GM10266 (cell line): ENCODE measurements at regions not wholly inside any gene's neighbourhood (a gene's known extent, or its start where the extent isn't known, plus 50 kb on each side); places are given as distances from the start of the nearest gene placed in this dataset.

Source experiments
- DNase-seq: peaks from one replicate; pipeline ENCODE4 v3.0.0; 2012; ENCODE audit errors: extremely low spot score
- TF ChIP-seq, protein P1 (sequence below): IDR thresholded peaks from 2 replicates; pipeline ENCODE4 v1.5.1; 2012; ENCODE audit warnings: mild to moderate bottlenecking, low read depth; ENCODE audit not compliant: control insufficient read depth, insufficient read depth; ENCODE audit errors: missing control alignments

DNA sequence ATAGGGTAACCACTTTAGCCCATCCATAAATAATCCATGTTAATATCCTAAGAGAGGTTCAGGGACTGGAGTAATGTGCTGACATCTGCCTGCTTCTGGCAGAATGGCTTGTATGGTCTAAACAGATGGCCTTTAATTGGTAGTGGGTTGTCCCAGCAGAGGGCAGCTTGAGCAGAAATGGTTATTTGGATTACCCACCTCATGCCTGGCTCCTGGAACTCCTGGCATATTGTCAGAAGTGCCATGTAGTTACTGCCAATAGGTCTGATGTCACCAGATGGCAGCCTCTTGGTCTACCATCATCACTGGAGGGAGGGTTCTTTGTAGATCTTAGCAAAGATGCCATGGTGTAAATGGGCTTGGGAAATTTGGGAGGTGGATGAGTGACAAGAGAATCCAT is 157.5 kb upstream of the SOX9 start:
- DNase-seq = no peak
- TF ChIP-seq, protein P1, sequence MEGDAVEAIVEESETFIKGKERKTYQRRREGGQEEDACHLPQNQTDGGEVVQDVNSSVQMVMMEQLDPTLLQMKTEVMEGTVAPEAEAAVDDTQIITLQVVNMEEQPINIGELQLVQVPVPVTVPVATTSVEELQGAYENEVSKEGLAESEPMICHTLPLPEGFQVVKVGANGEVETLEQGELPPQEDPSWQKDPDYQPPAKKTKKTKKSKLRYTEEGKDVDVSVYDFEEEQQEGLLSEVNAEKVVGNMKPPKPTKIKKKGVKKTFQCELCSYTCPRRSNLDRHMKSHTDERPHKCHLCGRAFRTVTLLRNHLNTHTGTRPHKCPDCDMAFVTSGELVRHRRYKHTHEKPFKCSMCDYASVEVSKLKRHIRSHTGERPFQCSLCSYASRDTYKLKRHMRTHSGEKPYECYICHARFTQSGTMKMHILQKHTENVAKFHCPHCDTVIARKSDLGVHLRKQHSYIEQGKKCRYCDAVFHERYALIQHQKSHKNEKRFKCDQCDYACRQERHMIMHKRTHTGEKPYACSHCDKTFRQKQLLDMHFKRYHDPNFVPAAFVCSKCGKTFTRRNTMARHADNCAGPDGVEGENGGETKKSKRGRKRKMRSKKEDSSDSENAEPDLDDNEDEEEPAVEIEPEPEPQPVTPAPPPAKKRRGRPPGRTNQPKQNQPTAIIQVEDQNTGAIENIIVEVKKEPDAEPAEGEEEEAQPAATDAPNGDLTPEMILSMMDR = no peak

- TF ChIP-seq, protein P1 = no peak
- DNase-seq = no peak
Observed at GRCh38 chr17:71963791-71964190, 157.0 kb upstream of the SOX9 start.

GRCh38 chr17:71964559-71964958 is 156.3 kb upstream of the SOX9 start:
- DNase-seq = no peak
- TF ChIP-seq, protein P1 = no peak

DNA sequence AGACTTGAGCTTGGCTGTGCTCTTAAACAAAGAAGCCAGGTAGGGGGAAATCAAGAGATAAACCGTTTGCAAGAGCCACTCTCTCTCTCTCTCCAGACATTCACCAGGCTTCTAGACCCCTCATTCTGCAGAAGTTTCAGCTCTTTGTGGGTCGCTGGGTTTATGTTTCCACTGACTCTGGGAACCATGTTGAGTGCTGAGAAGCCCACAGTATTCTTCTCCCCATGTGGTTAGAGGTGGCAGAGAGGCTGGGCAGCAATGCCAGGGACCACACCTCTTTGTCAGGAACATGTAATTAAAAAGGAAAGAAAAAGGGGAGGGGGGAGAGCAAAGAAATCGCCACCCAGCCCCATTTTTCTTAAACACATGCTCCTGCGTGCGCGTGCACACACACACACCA is 154.8 kb upstream of the SOX9 start:
- TF ChIP-seq, protein P1 = no peak
- DNase-seq = no peak

DNA sequence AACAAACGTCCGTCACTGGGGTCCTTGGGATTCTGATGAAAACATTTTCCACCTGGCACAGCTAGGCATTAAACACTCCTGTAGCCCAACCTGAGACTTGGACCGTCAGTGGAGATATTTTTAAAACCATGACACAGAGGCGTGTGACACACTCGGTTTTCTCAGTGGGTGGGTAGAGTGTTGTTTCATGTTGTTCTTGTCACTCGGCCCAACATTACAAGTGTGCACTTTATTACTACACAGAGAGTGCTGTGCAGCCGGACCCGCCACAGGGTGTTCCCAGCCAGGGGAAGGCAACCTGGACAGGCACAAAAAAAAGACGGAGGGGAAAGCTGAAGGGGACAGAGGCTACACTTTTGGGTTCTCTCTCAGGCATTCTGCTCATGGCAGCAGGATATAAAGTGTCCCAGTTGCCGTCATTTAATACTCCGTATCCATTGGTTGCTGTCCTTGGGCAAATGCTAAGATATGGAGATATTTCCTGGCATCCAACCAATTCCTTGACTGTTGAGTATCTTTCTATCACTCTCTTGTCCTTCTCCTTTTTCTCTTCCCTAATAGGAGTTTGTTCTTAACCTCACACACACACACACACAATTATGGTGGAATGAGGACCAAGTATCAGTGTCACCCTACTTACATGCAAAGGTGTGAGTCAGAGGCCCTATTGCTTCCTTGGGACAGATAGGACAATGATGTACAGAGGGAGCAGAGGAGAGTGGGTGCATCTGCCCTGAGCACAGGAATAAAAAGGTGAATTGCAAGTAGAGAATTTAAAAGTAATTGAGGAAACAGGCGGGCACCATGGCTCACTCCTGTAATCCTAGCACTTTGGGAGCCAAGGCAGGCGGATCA is 154.1 kb upstream of the SOX9 start:
- no peak for DNase-seq
- TF ChIP-seq, protein P1 = no peak

DNA sequence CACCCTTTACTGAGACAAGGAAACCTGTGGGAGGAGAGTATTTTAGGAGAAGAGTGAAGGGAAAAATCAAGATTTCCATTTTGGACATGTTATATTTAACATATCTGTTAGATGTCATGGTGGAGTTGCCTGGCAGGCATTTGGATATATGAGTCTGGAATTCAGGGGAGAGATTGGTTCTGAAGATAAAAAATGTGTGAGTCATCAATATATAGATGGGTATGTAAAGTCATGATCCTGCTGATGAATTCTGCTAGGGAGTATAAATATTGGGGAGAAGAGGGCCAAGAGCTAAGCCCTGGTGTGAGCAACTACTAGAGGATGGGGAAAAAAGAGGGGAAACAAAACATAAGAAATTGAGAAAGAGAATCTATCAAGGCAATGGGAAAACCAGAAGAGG is 151.3 kb upstream of the SOX9 start:
- no peak for DNase-seq
- TF ChIP-seq, protein P1 = no peak

DNA sequence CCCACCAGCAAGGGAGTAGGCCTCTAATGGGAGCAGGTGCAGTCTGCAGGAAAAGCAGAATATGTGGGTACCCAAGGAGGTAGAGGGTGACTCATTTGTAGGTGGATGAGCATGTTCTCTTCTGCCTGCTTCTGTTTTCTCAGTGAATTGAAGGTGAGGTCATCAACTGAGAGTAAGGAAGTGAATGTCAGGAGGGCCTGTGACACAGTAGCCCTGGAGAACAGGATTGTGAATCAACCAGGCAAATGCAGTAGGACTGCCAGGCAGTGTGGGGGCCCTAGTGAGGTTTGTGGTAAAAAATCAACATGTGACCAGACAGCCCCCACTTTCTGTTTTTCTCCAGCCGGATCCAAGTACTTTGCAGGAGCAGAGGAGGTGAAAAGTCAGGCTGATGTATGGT is 150.5 kb upstream of the SOX9 start:
- TF ChIP-seq, protein P1 = no peak
- DNase-seq = peak; percentile 25
